ACHN (cell line): ENCODE measurements at regions not wholly inside any gene's neighbourhood (a gene's known extent, or its start where the extent isn't known, plus 50 kb on each side); places are given as distances from the start of the nearest gene placed in this dataset.
"Not testable (repeated sequence)": the region's sequence is repeated elsewhere in the genome, so short reads cannot be mapped to it uniquely, and the experiment has no call there.

ENCODE experiments used
- DNase-seq: peaks from one replicate; pipeline ENCODE4 v3.0.0-alpha.2; 2015
- in situ Hi-C: cut with HindIII; loops from 2 replicates; pipeline ENCODE4 v1.10.0; 2017; ENCODE audit warnings: low sequenced_read_pairs, low pct_ligation_motif_present, low pct_unique_long_range_greater_than_20kb

DNA sequence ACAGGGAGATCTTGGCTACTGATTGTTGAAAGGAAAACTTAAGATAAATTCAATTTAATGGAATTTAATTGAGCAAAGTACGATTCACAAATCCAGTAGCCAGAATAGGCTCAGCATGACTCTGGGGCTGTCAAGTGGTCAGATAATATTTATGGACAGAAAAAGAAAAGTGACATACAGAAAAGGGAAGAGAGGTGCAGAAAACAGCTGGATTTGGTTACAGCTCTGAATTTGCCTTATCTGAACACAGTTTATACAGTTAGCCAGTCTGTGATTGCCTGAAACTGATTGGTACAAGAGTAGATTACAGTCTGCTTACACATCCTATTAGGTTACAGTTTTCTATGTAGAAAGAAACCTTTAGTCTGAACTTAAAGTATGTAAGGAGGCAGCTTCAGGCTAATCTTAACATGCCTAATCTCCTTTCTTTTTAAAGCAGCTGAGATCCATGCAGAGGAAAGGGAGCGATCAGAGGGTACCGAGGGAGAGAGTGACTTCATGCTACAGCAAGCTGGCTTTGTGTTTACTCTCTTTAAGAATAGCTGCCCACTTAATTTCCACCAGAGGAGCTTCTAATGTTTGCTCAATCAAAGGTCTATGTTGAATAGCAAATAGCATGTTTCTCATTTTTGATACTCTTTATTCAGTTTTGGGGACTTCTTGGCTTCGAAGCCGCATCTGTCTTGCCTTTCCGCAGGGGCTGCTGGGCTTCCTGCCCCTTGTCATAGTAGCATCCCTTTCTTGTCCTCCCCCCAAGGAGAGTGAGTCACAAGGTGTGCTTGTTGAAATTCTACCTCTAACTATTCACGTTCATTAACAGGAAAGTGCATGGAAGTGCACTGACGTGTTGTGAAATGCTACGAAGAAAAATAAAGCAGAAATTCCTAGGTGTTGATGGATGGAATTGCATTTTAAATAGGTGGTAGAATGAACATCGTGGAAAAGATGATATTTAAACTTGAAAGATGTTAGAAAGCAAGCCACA, 761.2 kb downstream of the TAF11L14 start:
- in situ Hi-C loops: no loop called here
- no peak for DNase-seq

DNA sequence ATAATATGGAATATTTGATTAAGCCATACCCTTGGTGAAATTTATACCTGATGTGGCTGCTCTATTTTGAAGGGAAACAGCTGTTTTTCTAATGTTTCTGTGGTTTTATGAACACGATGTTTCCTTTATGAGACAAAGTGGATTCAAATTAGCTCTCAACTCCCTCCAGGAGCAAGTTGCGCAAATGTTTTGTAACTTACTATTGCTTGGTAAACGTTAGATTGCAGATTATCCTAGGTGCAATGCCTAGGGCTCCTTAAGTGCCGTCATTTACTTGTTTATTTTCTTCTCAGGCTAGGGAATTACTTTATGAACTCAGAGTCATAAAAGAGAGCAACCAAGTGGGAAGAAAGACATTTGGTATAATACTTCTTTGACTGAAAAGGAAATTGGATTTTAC, 763.1 kb downstream of the TAF11L14 start:
- no peak for DNase-seq
- in situ Hi-C loops: no loop called here

DNA sequence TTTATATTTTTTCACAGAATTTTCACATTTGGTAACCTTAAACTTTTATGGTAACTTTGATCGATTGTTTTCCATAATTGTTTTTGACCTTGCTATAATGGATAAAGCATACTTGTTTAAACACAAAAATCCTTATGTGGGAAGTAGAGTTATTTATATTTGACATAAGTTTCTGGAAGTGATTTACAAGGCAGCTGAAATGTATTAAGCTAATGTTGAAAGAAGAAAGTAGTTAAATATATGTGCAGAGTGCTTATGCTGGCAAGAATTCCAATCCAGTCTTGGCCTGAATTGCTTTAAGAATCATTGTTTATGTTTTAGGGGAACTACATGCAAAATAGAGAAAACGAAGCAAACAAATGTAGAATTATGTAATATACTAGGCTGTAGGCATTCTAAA, 763.6 kb downstream of the TAF11L14 start:
- in situ Hi-C loops: no loop called here
- no peak for DNase-seq

DNA sequence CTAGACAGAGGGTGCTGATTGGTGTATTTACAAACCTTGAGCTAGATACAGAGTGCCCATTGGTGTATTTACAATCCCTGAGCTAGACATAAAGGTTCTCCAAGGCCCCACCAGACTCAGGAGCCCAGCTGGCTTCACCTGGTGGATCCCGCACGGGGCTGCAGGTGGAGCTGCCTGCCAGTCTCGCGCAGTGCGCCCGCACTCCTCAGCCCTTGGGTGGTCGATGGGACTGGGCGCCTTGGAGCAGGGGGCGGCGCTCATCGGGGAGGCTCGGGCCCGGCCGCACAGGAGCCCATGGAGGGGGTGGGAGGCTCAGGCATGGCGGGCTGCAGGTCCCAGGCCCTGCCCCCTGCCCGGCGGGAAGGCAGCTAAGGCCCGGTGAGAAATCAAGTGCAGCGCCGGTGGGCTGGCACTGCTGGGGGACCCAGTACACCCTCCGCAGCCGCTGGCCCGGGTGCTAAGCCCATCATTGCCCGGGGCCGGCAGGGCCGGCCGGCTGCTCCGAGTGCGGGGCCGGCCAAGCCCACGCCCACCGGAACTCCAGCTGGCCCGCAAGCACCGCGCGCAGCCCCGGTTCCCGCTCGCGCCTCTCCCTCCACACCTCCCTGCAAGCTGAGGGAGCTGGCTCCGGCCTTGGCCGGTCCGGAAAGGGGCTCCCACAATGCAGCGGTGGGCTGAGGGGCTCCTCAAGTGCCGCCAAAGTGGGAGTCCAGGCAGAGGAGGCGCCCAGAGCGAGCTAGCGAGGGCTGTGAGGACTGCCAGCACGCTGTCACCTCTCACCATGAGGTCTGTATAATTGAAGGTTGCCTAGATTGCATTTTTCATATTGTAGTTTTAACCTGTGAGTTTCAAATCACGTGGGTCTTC, 765.4 kb downstream of the TAF11L14 start:
- DNase-seq, in situ Hi-C loops: not testable (repeated sequence)

DNA sequence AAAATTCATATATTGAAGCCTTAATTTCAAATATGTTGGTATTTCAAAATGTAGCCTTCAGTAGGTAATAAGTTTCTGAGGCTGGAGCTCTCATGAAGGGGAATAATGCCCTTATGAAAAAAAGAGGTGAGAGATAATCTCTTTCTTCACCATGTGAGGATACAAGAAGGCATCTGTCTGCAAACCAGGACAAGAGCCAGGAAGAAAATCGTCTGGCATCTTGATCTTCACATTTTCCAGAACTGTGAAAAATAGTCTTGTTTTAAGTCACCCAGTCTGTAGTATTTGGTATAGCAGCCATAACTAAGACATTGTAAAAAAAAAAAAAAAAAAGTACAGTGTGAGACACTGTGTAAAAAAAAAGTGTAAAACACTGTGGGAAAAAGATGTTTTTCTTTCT, 768.9 kb downstream of the TAF11L14 start:
- no peak for DNase-seq
- in situ Hi-C loops: no loop called here

DNA sequence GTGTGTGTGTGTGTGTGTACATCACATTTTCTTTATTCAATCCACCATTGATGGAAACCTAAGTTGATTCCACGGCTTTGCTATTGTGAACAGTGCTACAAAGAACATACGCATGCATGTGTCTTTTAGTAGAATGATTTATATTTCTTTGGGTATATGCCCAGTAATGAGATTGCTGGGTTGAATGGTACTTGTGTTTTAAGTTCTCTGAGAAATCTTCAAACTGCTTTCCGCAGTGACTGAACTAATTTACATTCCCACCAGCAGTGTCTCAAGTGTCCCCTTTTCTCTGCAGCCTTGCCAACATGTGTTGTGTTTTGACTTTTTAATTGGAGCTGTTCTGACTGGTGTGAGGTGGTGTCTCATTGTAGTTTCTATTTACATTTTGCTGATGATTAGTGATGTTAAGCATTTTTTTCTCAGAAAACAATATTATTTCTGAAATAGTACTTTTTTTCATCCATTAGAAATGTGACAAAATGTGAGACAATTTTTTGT, 769.7 kb downstream of the TAF11L14 start:
- in situ Hi-C loops: no loop called here
- DNase-seq: no peak

DNA sequence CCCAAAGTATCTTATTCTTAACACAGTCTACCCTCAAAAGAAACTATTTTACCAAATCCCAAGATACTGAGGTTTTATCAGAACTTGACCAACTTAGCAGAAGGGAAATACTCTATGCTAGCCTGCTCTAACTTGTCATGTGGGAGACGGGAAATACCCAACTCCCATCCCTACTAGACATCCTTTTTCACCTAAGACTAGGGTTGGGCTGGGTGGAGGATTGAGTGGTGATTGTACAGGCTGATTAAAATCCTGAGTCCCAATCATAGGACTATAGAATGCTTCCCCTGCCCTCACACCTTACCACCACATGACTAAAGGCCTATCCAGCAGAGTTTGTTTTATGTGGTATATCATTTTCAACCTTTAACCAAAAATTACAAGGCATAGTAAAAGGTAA, 786.5 kb downstream of the TAF11L14 start:
- in situ Hi-C loops: no loop called here
- no peak for DNase-seq

DNA sequence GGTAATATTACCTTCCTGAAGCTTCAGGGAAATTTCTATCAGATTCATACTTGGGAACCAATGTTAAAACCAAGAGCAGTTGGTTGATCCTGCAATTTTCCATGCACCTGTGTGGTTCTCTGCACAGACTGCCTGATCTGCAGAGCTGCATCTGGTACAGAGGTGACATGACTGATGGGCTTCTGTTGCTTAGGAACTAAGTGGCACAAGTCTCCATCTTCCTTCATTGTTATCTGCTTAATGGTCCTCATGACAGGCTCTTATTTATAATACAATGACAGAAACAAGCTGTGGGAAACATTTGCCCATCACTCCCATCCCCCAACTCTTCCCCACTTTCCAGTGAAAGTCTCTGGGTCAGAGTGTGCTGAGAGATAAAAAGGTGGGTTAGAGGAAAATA, 799.1 kb downstream of the TAF11L14 start:
- in situ Hi-C loops: no loop called here
- DNase-seq: no peak

DNA sequence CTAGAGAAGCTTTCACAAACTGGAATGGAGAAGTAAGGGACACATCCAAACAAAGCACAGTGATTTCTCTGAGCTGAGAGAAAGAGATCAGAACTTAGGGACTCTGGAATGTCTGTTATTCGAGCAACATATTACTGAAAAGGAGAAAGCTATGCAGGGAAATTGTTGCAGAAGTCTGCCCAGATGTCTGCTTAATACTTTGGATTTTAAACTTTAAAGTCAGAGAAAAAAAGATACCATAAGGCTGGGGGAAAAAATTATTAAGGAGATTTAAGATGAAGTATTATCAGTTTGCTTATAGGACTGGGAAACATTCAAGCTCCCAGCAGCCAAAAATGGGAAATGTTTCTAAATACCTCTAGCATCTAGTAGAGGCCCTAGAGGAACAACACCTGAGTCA, 803.9 kb downstream of the TAF11L14 start:
- in situ Hi-C loops: no loop called here
- DNase-seq: no peak

DNA sequence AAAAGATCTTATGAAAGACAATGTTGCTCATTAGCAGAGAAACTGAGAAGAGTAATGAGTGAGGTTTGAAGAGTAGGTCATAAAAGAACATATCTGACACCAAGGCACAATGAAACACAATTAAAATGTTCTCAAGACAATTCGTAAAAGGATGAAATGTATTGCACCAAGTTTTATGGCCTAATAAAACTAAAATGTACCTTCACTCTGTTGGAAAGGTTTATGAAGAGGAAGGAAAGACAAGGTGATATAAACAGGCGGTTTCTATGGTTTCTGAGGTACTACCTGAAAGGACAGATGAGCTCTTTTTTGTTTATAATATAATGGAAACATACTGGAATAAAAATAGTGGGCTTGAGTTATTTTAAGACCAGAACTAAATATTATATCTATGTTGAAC, 821.3 kb downstream of the TAF11L14 start:
- no peak for DNase-seq

DNA sequence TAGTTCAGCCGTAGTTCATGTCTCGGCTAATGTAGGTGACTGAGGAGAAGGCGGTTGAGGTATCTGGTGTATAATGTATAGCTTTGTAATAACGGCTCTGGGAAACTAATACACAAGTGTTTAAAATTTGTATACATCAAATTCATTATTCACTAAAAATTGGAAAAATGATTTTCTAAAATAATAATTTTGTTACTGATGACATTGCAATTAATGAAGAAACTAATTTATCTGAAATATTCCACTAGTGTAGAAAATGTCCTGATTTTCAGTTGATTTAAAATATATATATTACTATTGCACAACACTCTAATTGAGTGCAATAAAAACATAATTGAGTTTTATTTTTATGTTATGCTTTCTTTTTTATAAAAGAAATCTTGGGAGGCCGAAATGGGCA, 823.0 kb downstream of the TAF11L14 start:
- in situ Hi-C loops: no loop called here

More for the DNA sequence above, 821.3 kb downstream of the TAF11L14 start:
- in situ Hi-C loops: no loop called here

DNA sequence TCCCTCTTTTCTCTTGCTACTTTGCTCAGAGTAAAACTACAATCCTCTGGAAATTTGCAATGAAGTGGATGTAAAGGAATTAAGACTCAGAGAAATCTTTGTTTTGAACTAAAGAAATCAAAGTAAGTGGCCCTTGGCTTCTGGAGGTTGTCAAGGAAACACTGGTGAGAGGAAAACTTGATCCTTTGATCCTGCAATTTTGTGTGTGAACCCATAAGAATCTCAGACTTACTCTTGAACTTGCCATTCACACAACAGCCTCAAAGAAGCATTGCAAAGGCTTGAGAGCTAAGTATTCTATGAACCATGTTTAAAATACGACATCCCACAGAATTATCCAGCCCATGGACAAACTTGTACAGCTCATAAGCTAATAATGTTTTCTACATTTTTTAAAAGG, 827.5 kb downstream of the TAF11L14 start:
- DNase-seq: no peak
- in situ Hi-C loops: no loop called here

More for the DNA sequence above, 823.0 kb downstream of the TAF11L14 start:
- DNase-seq: no peak

DNA sequence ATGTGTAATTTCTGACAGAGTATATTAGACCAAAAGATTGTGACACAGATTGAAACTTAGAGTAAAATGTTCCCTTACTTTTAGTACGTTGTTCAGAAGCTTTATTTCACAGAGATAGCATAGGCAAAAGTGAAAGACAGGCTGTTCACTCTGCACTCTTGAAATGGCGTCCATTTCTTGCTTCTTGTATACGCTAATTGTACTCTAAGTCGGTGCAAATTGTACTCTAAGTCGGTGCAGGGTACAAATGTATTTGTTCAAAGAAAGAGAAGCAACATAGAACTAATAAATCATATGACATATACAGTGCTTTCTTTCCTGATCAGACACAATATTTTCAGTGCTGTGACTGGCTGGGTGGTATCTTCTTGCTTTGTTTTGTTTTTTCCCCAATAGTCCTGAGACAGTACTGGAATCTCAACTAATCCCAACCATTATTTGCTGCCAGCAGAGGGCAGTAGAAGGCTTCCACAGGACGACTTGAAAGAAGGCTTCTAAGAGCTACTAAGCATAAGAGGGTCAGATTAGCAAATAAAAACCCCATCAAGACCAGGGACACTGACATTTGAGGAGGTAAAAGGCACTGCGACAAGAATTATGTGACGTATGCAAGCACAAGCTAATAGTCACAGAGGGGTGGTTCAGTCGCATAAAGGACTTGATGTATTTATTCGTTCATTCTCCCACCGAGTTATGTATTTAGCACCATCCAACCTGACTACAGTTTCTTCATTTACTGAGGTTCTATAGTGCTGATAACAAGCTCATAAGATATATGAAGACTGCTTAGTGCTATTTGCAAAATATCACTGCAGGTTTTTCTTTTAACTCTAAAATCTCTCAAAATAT, 831.8 kb downstream of the TAF11L14 start:
- DNase-seq: peak; percentile 61
- in situ Hi-C loops: no loop called here

DNA sequence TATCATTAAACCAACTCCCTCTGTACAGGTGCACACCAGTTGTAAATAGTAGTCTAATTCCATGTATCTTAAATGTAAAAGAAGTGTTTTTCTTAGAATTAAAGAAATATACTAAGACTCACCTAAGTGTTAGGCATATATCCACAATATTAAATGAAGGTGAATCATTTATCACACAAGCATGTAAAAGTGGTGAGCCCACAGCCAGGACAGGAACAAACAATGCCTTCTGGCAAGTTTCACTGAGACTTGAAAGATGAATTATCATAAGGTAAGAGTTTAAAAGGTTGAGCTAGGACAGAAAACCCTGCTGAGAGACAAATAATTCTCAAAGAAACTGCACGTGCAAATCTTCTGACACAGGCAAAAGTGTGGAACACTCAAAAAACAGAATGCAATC, 832.5 kb downstream of the TAF11L14 start:
- in situ Hi-C loops: no loop called here
- no peak for DNase-seq

DNA sequence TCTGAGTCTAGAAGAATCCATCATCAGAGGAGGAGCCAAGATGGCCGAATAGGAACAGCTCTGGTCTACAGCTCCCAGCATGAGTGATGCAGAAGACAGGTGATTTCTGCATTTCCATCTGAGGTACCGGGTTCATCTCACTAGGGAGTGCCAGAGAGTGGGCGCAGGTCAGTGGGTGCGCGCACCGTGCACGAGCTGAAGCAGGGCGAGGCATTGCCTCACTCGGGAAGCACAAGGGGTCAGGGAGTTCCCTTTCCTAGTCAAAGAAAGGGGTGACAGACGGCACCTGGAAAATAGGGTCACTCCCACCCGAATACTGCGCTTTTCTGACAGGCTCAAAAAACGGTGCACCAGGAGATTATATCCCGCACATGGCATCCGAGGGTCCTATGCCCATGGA, 837.5 kb downstream of the TAF11L14 start:
- in situ Hi-C loops, DNase-seq: not testable (repeated sequence)

DNA sequence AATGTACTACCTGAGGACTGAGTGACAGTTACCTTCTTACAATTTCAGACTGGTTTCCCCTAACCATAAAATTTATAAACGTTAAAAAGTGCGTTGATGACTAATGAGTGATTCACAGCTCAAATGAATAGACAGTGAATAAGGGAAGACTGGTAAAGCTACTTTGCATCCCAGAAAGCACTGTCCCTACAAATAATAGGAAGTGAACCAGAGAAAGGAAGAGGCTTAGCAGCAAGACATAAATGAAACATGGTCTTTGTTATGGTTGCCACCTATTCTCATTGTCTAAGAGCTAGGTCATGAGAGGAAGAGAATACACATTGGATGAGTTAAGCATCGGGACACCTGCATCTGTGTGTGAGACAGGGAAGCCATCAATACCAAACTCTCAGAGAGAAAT, 849.2 kb downstream of the TAF11L14 start:
- DNase-seq: no peak
- in situ Hi-C loops: no loop called here

DNA sequence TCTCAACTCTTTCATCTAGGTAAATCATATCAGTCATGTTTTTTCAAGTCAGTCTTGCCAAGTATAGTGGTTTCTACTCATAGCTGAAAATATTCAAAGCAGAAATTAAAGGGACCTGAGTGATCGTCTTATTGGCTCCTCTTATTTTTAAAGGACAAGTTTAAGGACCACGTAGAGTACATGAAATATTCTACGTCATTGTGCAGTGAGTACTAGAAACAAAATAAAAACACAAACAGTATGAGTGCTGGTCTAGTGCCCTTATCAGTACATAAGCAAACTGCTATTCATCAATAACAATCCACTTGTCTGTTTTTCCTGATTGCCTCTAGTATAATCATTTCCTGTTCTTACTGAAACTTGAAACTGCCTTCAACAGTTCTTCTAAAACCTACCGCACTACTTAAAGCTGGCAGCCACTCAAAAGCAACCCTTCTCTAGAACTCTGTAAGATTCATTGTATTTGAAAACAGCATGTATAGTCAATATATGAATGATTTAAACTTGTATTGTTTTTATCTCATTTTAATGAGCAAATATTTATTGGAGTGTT, 853.7 kb downstream of the TAF11L14 start:
- in situ Hi-C loops: no loop called here

DNA sequence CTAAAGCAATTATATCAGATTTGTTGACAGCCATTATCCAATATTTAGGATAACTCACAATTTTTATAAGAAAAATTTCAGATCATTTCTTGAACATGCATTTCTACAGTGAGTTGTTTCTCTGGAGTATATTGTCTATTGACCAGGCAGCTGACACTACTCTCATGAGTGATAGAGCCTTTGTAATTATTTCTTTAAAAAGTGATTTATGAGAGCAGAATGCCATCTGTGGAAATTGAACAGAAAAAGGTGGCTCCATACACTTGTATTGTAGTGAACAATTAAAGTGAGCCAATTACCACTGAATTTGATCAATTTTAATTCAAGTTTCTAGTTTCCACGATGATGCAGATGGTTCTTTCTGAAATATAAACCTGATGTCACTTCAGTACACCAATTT, 855.4 kb downstream of the TAF11L14 start:
- DNase-seq: no peak
- in situ Hi-C loops: no loop called here

More for the DNA sequence above, 853.7 kb downstream of the TAF11L14 start:
- no peak for DNase-seq
